ENCODE measurements at regions not wholly inside any gene's neighbourhood (a gene's known extent, or its start where the extent isn't known, plus 50 kb on each side); places are given as distances from the start of the nearest gene placed in this dataset.
A peak's percentile ranks its signal among the peaks of the same experiment; 100 is the strongest.
"Not testable (repeated sequence)": the region's sequence is repeated elsewhere in the genome, so short reads cannot be mapped to it uniquely, and the experiment has no call there.

DNA sequence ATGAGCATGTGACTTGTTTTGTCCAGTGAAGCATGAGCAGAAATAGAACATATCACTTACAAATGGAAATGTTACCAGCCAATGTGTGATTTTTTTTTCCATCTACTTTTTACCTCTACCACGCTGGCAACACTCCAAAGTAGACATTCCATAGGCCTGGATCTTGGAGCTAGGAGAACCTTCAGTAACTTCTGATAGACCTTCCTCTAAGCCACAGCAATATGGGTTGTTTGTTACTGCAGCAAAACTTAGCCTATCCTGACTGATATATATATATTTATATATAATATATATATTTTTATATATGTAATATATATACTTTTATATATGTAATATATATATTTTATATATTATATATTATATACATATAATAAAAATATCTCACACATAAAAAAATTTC is 284.4 kb upstream of the XYLT1 start:
- H3K4me1 ChIP-seq (ENCODE audit: control insufficient read depth in 5 of 5, insufficient read depth in 5 of 5, low read length in 5 of 5): no peaks in the 10 kb centered on the region
- peaks cover 0 to 5% (median 0%) of the 10 kb centered on the region in 5 donors for H3K9me3 ChIP-seq (ENCODE audit: control insufficient read depth in 5 of 5, low read length in 5 of 5)
- no peak overlapping the region for H3K4me3 ChIP-seq (ENCODE audit: low read depth in 1 of 5, low read length in 5 of 5)
- H3K27ac ChIP-seq (ENCODE audit: low read depth, low read length): no peak overlapping the region
- H3K9ac ChIP-seq (ENCODE audit: low read length in 5 of 5): no peak overlapping the region
- peaks cover 0 to 13% (median 5%) of the 10 kb centered on the region in 5 donors for H3K27me3 ChIP-seq (ENCODE audit: control insufficient read depth in 5 of 5, insufficient read depth in 4 of 5, low read length in 5 of 5)
- no peaks in the 10 kb centered on the region for H3K36me3 ChIP-seq (ENCODE audit: control insufficient read depth in 5 of 5, insufficient read depth in 5 of 5, low read length in 5 of 5)

DNA sequence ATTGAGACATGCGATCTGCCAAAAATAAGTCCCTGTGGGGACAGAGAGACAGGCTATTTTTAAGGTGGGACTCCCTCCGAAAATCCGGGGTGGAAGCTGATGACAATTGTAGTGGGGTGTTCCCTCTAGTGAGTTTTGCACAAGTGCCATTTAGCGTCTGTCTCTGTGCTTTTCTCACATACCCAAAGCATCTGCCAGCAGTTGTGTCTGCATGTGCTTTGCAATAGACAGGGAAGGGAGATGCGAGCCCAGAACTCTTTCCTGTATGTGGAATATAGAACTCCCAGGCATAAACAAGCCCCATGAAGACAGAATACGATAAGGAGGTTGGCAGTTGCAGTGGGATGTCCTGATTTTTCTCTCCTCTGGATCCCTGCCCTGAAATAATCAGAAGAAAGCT is 282.7 kb upstream of the XYLT1 start:
- Histone ChIP-seq H3K27ac (ENCODE audit: low read depth, low read length) (no peak overlapping the region), H3K36me3 (ENCODE audit: control insufficient read depth in 5 of 5, insufficient read depth in 5 of 5, low read length in 5 of 5) (no peaks in the 10 kb centered on the region), H3K9me3 (ENCODE audit: control insufficient read depth in 5 of 5, low read length in 5 of 5) (peaks cover 0 to 5% (median 3%) of the 10 kb centered on the region in 5 donors), H3K4me3 (ENCODE audit: low read depth in 1 of 5, low read length in 5 of 5) (no peak overlapping the region), H3K27me3 (ENCODE audit: control insufficient read depth in 5 of 5, insufficient read depth in 4 of 5, low read length in 5 of 5) (peaks cover 0 to 12% (median 5%) of the 10 kb centered on the region in 5 donors), H3K4me1 (ENCODE audit: control insufficient read depth in 5 of 5, insufficient read depth in 5 of 5, low read length in 5 of 5) (no peaks in the 10 kb centered on the region), H3K9ac (ENCODE audit: low read length in 5 of 5) (no peak overlapping the region)

DNA sequence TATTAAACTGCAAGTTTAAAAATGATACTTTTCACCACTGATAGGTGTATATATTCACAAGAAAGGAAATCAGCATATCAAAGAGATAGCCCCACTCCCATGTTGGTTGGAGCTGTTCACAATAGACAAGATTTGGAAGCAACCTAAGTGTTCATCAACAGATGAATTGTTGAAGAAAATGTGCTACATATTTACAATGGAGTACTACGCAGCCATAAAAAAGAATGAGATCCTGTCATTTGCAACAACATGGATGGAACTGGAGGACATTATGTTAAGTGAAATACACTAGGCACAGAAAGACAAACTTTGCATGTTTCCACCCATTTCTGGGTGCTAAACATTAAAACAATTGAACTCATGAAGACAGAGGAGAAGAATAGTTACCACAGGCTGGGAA is 278.9 kb upstream of the XYLT1 start:
- peaks cover 2 to 20% (median 5%) of the 10 kb centered on the region in 5 donors for H3K27me3 ChIP-seq (ENCODE audit: control insufficient read depth in 5 of 5, insufficient read depth in 4 of 5, low read length in 5 of 5)
- peaks cover 0 to 3% (median under 1%) of the 10 kb centered on the region in 5 donors for H3K9me3 ChIP-seq (ENCODE audit: control insufficient read depth in 5 of 5, low read length in 5 of 5)
- no peak overlapping the region for H3K27ac ChIP-seq (ENCODE audit: low read depth, low read length)
- no peaks in the 10 kb centered on the region for H3K36me3 ChIP-seq (ENCODE audit: control insufficient read depth in 5 of 5, insufficient read depth in 5 of 5, low read length in 5 of 5)
- H3K4me3 ChIP-seq (ENCODE audit: low read depth in 1 of 5, low read length in 5 of 5): no peak overlapping the region
- H3K9ac ChIP-seq (ENCODE audit: low read length in 5 of 5): no peak overlapping the region
- H3K4me1 ChIP-seq (ENCODE audit: control insufficient read depth in 5 of 5, insufficient read depth in 5 of 5, low read length in 5 of 5): peaks cover 0 to 10% (median 5%) of the 10 kb centered on the region in 5 donors

DNA sequence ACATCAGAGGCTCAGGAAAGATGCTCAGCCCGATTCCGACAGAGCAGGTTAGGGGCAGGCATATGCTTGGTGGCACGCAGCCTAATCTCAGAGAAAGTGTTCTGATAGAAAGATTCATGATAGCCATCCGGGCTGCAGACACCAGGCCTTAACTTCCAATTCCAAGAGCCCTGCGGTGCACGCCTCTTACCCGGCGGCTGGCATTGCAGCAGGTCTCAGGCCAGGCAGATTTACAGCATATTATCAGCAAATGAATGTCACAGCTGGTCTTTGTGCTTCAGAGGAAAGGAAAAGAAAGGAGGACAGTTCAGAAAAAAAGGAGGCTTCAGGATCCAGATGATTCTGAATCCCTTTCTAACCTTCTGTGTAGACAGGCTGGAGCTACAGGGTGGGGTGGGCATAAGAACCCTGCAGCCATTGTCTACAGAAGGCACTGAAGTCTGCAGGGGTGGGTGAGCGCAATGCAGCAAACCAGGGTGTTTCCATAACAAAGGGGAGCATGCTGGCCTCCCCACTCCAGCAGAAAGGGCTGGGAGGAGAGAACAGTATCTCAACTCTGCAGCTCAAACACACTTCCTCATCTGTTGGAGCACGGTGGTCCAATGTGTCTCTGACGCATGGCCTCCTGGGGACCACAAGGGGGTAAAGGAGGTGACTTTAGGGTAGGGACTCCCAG is 277.4 kb upstream of the XYLT1 start:
- peaks cover 0 to 10% (median 5%) of the 10 kb centered on the region in 5 donors for H3K4me1 ChIP-seq (ENCODE audit: control insufficient read depth in 5 of 5, insufficient read depth in 5 of 5, low read length in 5 of 5)
- H3K9me3 ChIP-seq (ENCODE audit: control insufficient read depth in 5 of 5, low read length in 5 of 5): peaks cover 0 to 3% (median 0%) of the 10 kb centered on the region in 5 donors
- H3K4me3 ChIP-seq (ENCODE audit: low read depth in 1 of 5, low read length in 5 of 5): no peak overlapping the region
- no peaks in the 10 kb centered on the region for H3K36me3 ChIP-seq (ENCODE audit: control insufficient read depth in 5 of 5, insufficient read depth in 5 of 5, low read length in 5 of 5)
- no peak overlapping the region for H3K27ac ChIP-seq (ENCODE audit: low read depth, low read length)
- H3K9ac ChIP-seq (ENCODE audit: low read length in 5 of 5): no peak overlapping the region
- peaks cover 7 to 27% (median 14%) of the 10 kb centered on the region in 5 donors for H3K27me3 ChIP-seq (ENCODE audit: control insufficient read depth in 5 of 5, insufficient read depth in 4 of 5, low read length in 5 of 5)

DNA sequence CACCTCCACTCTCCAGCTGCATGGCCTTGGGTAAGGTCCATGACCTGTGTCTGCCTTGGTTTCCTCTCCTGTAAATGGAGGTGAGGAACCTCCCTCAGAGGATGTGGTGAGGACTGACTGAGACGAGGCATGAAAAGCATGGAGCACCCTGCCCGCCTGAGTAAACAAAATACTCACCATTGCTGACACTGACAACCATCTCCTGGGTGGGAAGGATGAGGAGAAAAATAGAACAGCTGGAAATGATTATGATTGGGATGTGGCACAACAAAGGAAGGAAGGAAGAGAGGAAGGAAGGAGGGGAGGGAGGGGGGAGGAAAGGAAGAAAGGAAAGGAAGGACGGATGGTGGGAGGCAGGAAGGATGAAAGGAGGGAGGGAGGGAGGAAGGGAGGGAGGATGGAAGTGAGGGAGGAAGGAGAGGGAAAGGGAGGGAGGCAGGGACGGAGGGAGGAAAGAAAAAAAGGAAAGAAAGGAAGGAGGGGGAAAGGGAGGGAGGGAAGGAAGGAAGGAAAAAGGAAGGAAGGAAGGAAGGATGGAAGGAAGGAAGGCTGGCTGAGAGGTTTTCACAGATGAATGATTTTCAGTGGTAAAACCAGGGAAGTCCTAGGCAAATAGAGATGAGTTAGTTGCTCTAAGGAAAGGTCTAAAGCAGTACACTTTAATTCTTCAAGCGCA is 276.5 kb upstream of the XYLT1 start:
- Histone ChIP-seq H3K4me3 (ENCODE audit: low read depth in 1 of 5, low read length in 5 of 5) (no peak overlapping the region), H3K36me3 (ENCODE audit: control insufficient read depth in 5 of 5, insufficient read depth in 5 of 5, low read length in 5 of 5) (no peaks in the 10 kb centered on the region), H3K27ac (ENCODE audit: low read depth, low read length) (no peak overlapping the region), H3K9ac (ENCODE audit: low read length in 5 of 5) (no peak overlapping the region), H3K9me3 (ENCODE audit: control insufficient read depth in 5 of 5, low read length in 5 of 5) (peaks cover 0 to 3% (median 0%) of the 10 kb centered on the region in 5 donors), H3K4me1 (ENCODE audit: control insufficient read depth in 5 of 5, insufficient read depth in 5 of 5, low read length in 5 of 5) (peaks cover 0 to 10% (median 5%) of the 10 kb centered on the region in 5 donors), H3K27me3 (ENCODE audit: control insufficient read depth in 5 of 5, insufficient read depth in 4 of 5, low read length in 5 of 5) (peaks cover 11 to 32% (median 15%) of the 10 kb centered on the region in 5 donors)

DNA sequence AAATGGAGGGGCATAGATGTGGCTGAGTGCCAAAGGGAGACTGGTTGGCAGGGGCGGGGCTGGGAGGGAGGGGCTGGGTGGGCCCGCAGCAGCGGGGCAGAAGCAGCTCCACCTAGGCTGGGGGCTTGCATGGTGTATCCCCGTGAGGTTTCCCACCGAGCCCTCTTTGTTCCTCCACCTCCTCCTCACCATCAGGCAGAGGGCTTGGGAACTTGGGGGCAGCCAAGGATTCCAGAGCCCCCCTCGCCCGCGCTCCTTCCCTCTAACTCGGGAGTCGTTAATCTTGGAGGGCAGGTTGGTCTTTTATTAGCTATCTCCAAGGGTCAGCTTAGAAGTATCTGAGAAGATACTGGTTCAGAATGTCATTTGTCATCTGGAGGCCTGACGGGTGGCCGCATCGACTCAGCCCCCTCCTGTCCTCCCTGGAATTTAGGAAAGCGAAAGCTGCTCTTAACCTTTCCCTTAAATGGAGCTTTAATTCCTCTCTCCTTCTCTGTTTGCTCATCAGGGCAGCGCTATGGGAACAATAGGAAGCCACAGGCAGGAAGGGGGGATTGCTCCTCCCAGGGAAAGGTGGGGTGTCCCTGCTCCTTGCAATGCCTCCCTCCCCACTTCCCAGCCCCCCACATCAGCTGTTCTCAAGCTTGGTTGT is 274.3 kb upstream of the XYLT1 start:
- Histone ChIP-seq H3K27ac (ENCODE audit: low read depth, low read length) (no peak overlapping the region), H3K9ac (ENCODE audit: low read length in 5 of 5) (no peak overlapping the region), H3K4me1 (ENCODE audit: control insufficient read depth in 5 of 5, insufficient read depth in 5 of 5, low read length in 5 of 5) (peaks cover 0 to 10% (median 5%) of the 10 kb centered on the region in 5 donors), H3K36me3 (ENCODE audit: control insufficient read depth in 5 of 5, insufficient read depth in 5 of 5, low read length in 5 of 5) (no peaks in the 10 kb centered on the region), H3K4me3 (ENCODE audit: low read depth in 1 of 5, low read length in 5 of 5) (peak overlapping the region in 4 of 5 donors; percentile 24 to 38 (median 28)), H3K27me3 (ENCODE audit: control insufficient read depth in 5 of 5, insufficient read depth in 4 of 5, low read length in 5 of 5) (peaks cover 11 to 36% (median 15%) of the 10 kb centered on the region in 5 donors), H3K9me3 (ENCODE audit: control insufficient read depth in 5 of 5, low read length in 5 of 5) (peaks cover 0 to 3% (median 0%) of the 10 kb centered on the region in 5 donors)

DNA sequence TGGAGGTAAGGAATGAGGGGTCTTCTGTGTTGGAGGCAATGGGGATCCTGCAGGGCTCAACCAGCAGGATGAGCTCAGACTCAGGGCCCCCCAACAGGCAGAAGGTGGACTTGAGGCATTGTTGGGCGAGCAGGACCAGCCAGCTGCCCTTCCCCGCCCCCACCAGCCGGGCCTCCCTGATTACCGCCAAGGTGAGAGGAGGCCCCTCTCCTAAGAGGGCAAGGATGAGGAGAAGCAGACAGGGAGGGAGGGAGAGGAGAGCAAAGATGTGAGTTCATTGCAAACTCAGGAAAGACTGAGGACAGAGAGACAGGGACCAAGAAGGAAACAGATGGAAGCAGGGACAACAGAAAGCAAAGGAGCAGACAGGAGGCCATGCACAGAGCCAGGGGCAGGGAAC is 272.8 kb upstream of the XYLT1 start:
- no peak overlapping the region for H3K9ac ChIP-seq (ENCODE audit: low read length in 5 of 5)

DNA sequence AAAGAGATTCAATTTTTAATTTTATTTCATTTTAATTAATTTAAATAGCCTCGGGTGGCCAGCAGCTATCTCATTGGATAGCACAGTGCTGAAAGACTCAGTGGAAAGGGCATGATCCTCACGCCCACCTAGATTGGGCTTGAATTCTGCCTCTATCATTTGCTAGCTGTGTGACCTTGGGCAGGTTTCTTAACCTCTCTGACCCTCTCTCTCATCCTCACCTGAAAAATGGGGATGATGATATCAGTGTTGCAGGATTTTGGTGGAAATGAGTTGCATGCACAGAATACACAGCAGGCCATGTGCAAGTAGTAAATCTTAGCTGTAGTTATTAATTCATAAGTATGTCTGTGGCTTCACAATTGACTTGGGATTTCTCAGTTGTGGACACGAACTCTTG is 272.4 kb upstream of the XYLT1 start:
- no peak overlapping the region for H3K27ac ChIP-seq (ENCODE audit: low read depth, low read length)
- peaks cover 11 to 32% (median 15%) of the 10 kb centered on the region in 5 donors for H3K27me3 ChIP-seq (ENCODE audit: control insufficient read depth in 5 of 5, insufficient read depth in 4 of 5, low read length in 5 of 5)
- no peaks in the 10 kb centered on the region for H3K9me3 ChIP-seq (ENCODE audit: control insufficient read depth in 5 of 5, low read length in 5 of 5)

More for the DNA sequence above, 272.8 kb upstream of the XYLT1 start:
- no peak overlapping the region for H3K4me3 ChIP-seq (ENCODE audit: low read depth in 1 of 5, low read length in 5 of 5)
- peaks cover 11 to 32% (median 15%) of the 10 kb centered on the region in 5 donors for H3K27me3 ChIP-seq (ENCODE audit: control insufficient read depth in 5 of 5, insufficient read depth in 4 of 5, low read length in 5 of 5)
- no peaks in the 10 kb centered on the region for H3K9me3 ChIP-seq (ENCODE audit: control insufficient read depth in 5 of 5, low read length in 5 of 5)
- no peaks in the 10 kb centered on the region for H3K36me3 ChIP-seq (ENCODE audit: control insufficient read depth in 5 of 5, insufficient read depth in 5 of 5, low read length in 5 of 5)
- H3K4me1 ChIP-seq (ENCODE audit: control insufficient read depth in 5 of 5, insufficient read depth in 5 of 5, low read length in 5 of 5): peaks cover 0 to 10% (median 5%) of the 10 kb centered on the region in 5 donors
- no peak overlapping the region for H3K27ac ChIP-seq (ENCODE audit: low read depth, low read length)

DNA sequence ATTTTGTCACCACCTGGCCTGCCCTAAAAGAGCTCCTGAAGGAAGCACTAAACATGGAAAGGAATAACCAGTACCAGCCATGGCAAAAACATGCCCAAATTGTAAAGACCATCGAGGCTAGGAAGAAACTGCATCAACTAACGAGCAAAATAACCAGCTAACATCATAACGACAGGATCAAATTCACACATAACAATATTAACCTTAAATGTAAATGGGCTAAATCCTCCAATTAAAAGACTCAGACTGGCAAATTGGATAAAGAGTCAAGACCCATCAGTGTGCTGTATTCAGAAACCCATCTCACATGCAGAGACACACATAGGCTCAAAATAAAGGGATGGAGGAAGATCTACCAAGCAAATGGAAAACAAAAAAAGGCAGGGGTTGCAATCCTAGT is 264.3 kb upstream of the XYLT1 start:
- H3K36me3 ChIP-seq (ENCODE audit: control insufficient read depth in 5 of 5, insufficient read depth in 5 of 5, low read length in 5 of 5); H3K4me1 ChIP-seq (ENCODE audit: control insufficient read depth in 5 of 5, insufficient read depth in 5 of 5, low read length in 5 of 5); H3K9me3 ChIP-seq (ENCODE audit: control insufficient read depth in 5 of 5, low read length in 5 of 5); H3K27me3 ChIP-seq (ENCODE audit: control insufficient read depth in 5 of 5, insufficient read depth in 4 of 5, low read length in 5 of 5); H3K27ac ChIP-seq (ENCODE audit: low read depth, low read length); H3K4me3 ChIP-seq (ENCODE audit: low read depth in 1 of 5, low read length in 5 of 5); H3K9ac ChIP-seq (ENCODE audit: low read length in 5 of 5): not testable (repeated sequence)

More for the DNA sequence above, 272.4 kb upstream of the XYLT1 start:
- H3K9ac ChIP-seq (ENCODE audit: low read length in 5 of 5): no peak overlapping the region
- H3K36me3 ChIP-seq (ENCODE audit: control insufficient read depth in 5 of 5, insufficient read depth in 5 of 5, low read length in 5 of 5): no peaks in the 10 kb centered on the region
- H3K4me3 ChIP-seq (ENCODE audit: low read depth in 1 of 5, low read length in 5 of 5): no peak overlapping the region
- peaks cover 0 to 10% (median 5%) of the 10 kb centered on the region in 5 donors for H3K4me1 ChIP-seq (ENCODE audit: control insufficient read depth in 5 of 5, insufficient read depth in 5 of 5, low read length in 5 of 5)

DNA sequence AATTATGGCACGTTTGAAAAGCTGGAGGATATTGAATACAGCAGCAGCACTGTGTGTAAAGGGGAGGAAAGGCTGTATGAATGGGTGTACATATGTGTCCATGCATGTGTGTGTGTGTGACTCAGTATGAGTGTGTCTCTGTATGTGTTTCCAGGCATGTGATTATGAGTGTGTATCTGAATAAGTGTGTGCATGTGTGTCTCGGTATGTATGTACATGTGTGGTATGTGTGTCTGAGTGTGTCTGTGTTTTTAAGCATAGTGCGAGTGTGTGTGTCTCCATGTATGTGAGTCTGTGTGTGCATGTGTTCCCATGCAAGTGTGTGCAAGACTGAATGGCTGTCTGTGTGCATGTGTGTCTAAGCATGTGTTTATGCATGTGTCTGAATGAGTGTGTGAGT is 259.1 kb upstream of the XYLT1 start:
- H3K4me3 ChIP-seq (ENCODE audit: low read depth in 1 of 5, low read length in 5 of 5): no peak overlapping the region
- H3K9ac ChIP-seq (ENCODE audit: low read length in 5 of 5): no peak overlapping the region
- no peaks in the 10 kb centered on the region for H3K36me3 ChIP-seq (ENCODE audit: control insufficient read depth in 5 of 5, insufficient read depth in 5 of 5, low read length in 5 of 5)

More for the DNA sequence above, 259.1 kb upstream of the XYLT1 start:
- peaks cover 0 to 7% (median 3%) of the 10 kb centered on the region in 5 donors for H3K9me3 ChIP-seq (ENCODE audit: control insufficient read depth in 5 of 5, low read length in 5 of 5)
- no peaks in the 10 kb centered on the region for H3K27me3 ChIP-seq (ENCODE audit: control insufficient read depth in 5 of 5, insufficient read depth in 4 of 5, low read length in 5 of 5)
- no peak overlapping the region for H3K27ac ChIP-seq (ENCODE audit: low read depth, low read length)
- H3K4me1 ChIP-seq (ENCODE audit: control insufficient read depth in 5 of 5, insufficient read depth in 5 of 5, low read length in 5 of 5): no peaks in the 10 kb centered on the region
